ENCODE measurements at regions not wholly inside any gene's neighbourhood (a gene's known extent, or its start where the extent isn't known, plus 50 kb on each side); places are given as distances from the start of the nearest gene placed in this dataset.
"Not testable (repeated sequence)": the region's sequence is repeated elsewhere in the genome, so short reads cannot be mapped to it uniquely, and the experiment has no call there.

DNA sequence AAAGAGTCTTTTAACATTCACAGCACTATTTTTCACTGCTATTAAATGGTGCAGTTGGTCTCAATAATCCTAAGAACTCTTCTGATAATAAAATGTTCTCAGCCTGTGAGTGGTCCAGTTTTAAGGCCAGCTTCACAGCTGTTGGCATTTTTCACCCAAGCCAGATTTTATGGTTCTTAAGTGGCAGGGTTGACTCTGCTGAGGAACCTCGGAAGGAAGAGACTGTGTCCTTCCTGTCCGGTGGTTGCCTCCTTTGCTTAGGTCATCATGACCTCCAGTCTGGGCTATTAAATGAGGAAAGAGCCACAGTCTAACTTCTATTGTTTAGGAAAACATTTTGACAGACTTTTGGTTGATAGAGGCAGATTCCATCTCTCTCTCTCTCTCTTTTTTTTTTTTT lies 112.5 kb upstream of the SERBP1 start:
- Mint-ChIP-seq H3K27ac (no peak overlapping the region), H3K4me1 (no peaks in the 10 kb centered on the region), H3K4me3 (no peak overlapping the region), H3K36me3 (no peaks in the 10 kb centered on the region), H3K27me3 (no peaks in the 10 kb centered on the region), H3K9me3 (no peaks in the 10 kb centered on the region)
- DNase-seq: no peak

DNA sequence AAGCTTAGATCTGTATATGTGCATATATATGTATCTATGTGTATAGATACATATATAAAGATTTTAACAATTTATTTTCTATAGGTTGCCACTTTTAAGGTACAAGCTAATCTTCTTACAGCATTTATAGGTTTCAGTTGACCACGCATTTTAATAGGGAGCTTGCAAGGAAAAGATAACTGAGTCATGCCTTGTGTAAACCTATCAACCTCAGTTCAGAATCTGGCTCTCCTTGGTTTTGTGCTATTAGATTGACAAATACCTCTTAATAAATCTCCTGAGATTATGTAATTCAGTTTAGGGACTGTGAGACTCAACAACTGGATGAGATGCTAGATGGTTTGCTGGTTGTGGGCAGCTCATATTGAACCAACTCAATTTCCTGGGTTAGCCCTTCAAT lies 114.7 kb upstream of the SERBP1 start:
- DNase-seq: no peak
- no peak overlapping the region for H3K27ac Mint-ChIP-seq
- H3K4me1 Mint-ChIP-seq: no peaks in the 10 kb centered on the region
- H3K9me3 Mint-ChIP-seq: no peaks in the 10 kb centered on the region
- H3K4me3 Mint-ChIP-seq: no peak overlapping the region
- no peaks in the 10 kb centered on the region for H3K27me3 Mint-ChIP-seq
- H3K36me3 Mint-ChIP-seq: no peaks in the 10 kb centered on the region

DNA sequence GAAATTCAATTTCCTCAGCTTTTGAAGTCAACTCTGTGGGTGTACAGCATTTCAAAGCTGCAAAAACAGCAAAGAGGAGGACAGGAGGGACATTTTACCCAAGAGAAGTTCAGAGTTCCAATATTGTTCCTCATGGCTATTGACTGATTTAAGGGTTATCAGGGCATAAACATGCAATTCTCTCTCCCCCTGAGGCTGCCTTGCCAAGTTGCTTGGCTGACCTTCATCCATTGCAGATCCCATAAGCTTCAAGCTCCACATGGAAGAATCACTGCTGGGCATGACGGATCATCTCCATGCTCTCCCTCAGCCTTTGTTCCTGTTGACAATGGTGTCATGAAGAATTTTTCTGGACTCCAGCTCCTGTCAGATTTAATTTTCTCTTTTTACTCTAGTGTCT lies 115.2 kb upstream of the SERBP1 start:
- Mint-ChIP-seq H3K36me3 (no peaks in the 10 kb centered on the region), H3K4me3 (no peak overlapping the region), H3K9me3 (no peaks in the 10 kb centered on the region), H3K27me3 (no peaks in the 10 kb centered on the region), H3K27ac (no peak overlapping the region), H3K4me1 (no peaks in the 10 kb centered on the region)
- no peak for DNase-seq

DNA sequence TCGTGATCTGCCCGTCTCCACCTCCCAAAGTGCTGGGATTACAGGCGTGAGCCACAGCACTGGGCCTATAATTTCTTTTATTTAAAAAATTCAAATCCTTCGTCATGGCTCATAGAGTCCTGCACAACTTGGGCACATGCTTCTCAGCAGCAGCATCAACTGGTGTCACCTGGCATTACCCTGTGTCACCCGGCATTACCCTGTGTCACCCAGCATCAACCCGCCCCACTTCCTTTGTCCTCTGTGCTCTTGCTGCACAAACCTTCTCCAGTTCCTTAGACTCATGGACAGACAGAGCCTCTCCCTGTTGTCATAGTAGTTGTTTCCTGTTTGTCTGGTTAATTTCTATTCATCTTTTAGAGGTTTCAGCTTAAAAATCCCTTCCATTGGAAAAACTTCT lies 121.2 kb upstream of the SERBP1 start:
- Mint-ChIP-seq H3K36me3 (no peaks in the 10 kb centered on the region), H3K4me3 (no peak overlapping the region), H3K9me3 (no peaks in the 10 kb centered on the region), H3K27me3 (peaks cover 3% of the 10 kb centered on the region), H3K4me1 (no peaks in the 10 kb centered on the region), H3K27ac (no peak overlapping the region)
- no peak for DNase-seq

DNA sequence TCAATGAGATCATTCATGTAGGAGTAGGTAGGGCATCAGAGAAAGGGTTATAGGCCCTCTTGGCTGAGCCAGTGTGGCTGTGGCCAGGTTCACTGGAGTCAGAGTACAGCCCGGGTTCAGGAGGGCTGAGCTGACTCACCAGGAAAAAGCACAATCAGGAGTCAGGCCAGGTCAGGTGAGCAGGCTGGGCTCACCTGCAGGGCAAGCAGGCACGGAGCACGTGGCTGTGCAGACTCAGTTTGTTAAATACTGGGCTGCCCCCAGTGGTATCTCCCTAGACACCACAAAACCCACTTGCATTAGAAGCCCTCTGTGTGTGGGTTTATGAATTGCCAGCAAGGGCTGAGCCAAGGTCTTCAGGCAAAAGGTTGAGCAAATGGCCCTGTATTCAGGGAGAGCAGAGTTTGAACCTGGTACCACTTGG lies 122.1 kb upstream of the SERBP1 start:
- Mint-ChIP-seq H3K4me3 (no peak overlapping the region), H3K27me3 (peaks cover 13% of the 10 kb centered on the region), H3K36me3 (no peaks in the 10 kb centered on the region)

DNA sequence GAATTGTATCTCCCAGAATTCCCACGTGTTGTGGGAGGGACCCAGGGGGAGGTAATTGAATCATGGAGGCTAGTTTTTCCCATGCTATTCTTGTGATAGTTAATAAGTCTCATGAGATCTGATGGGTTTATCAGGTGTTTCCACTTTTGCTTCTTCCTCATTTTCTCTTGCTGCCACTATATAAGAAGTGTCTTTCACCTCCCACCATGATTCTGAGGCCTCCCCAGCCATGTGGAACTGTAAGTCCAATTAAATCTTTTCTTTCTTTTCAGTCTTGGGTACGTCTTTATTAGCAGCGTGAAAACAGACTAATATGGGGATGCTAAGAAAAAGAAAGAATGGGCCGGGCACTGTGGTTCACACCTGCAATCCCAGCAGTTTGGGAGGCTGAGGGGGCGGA lies 124.0 kb upstream of the SERBP1 start:
- H3K4me1 Mint-ChIP-seq, H3K4me3 Mint-ChIP-seq, DNase-seq, H3K9me3 Mint-ChIP-seq, H3K27ac Mint-ChIP-seq, H3K36me3 Mint-ChIP-seq: not testable (repeated sequence)
- peaks cover 24% of the 10 kb centered on the region for H3K27me3 Mint-ChIP-seq

More for the DNA sequence above, 122.1 kb upstream of the SERBP1 start:
- Mint-ChIP-seq H3K4me1 (no peaks in the 10 kb centered on the region), H3K27ac (no peak overlapping the region), H3K9me3 (no peaks in the 10 kb centered on the region)
- no peak for DNase-seq

DNA sequence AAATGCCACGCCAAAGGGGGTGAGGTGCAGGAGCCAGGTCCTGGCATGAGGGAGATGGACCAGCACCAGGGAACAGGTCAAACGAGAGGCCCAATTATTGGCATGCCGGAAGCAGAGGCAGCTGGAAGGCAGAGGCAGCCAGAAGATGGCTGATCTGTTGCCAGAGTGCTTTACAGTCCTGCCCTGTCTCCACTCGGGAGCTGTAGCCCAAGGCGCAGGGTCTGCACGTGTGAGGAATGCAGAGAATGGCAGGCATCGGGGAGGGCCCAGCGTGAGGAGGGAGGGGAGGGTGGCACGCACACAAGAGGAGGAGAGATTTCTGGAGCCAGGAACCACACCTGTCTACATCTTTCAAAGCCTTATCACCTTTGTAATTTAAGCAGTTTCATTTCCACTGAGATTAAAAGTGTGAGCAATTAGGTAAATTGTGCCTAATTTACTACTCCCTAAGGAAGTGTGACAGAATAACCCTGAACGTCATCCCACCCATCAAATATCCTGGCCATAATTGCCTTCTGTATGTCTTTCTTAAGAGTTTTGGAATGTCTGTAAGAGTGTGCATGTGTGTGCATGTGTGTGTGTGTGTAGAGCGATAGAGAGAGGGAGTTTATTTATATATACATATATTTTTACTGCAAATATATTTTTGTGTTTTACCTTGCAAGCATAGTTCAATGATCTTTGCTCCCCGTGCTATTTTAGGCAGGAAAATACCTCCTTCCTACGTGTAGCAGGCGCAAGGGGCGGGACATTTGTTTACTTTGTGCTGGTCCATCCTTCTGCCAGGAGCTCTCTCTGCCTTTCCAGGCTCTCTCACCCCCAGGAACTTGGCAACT lies 125.5 kb upstream of the SERBP1 start:
- no peak overlapping the region for H3K4me3 Mint-ChIP-seq
- no peaks in the 10 kb centered on the region for H3K4me1 Mint-ChIP-seq

DNA sequence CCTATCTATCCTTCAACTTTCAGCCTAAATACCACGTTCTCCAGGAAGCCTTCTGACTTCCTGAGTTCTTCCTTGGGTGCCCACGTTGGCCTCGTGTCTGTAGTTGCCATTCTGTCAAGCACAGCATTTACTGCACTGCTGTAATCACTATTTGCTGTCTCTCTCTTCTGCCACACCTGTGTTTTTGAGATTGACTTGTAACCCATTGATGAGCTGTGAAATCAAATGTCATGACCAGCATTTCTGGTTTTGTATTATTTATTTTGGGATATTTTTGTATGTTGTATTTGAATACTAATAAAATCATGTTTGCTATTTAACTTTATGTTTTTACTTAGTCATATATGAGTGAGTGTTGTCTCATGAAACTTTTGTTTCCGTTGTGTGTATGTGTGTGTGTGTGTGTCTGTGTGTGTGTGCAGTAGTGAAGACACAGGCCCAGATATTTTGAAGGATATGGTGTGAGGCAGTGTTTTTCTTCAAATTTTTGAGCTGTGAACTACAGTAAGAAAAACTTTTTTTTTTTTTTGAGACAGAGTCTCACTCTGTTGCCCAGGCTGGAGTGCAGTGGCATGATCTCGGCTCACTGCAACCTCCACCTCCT lies 126.2 kb upstream of the SERBP1 start:
- peak overlapping the region; percentile 11 for H3K27ac Mint-ChIP-seq
- H3K27me3 Mint-ChIP-seq: peaks cover 24% of the 10 kb centered on the region
- no peak overlapping the region for H3K4me3 Mint-ChIP-seq
- no peaks in the 10 kb centered on the region for H3K36me3 Mint-ChIP-seq
- no peak for DNase-seq
- no peaks in the 10 kb centered on the region for H3K9me3 Mint-ChIP-seq
- no peaks in the 10 kb centered on the region for H3K4me1 Mint-ChIP-seq

More for the DNA sequence above, 125.5 kb upstream of the SERBP1 start:
- DNase-seq: no peak
- H3K27me3 Mint-ChIP-seq: peaks cover 24% of the 10 kb centered on the region
- no peak overlapping the region for H3K27ac Mint-ChIP-seq
- H3K9me3 Mint-ChIP-seq: no peaks in the 10 kb centered on the region
- H3K36me3 Mint-ChIP-seq: no peaks in the 10 kb centered on the region

DNA sequence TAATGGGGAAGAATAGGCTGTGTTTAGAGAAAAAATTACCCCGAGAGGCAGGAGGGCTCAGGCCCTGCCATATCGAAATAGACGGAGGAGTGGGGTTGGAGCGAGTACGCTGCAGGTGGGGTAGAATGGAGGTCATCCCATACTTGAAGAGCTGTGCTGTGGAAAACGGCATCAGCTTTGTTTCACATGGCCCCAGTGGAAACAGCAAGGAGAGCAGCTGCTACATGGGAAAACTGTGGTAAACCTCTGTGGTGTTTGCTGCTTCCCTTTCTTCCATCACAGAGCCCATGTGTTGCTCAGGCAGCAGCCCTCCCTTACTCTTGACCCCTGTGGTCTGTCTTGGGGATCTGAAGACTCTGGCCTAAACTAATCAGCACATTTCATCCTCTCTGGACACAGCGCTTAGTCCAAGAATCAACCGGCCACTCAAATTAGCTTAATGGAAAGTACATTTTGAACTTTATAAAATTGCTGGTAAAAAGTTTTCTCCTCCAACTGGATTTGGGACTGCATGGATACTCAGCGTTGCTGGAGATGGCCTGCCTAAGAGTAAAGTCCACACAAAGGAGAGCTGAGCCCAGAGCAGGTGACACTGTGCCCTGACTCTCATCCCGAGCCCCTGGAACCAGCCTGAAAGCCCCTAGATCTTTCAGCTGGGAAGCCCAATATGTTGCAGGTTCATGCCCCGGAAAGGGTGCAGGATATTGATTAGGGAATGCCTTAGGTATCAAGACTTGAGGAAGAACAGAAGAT lies 127.1 kb upstream of the GADD45A start:
- no peaks in the 10 kb centered on the region for H3K36me3 Mint-ChIP-seq
- H3K27ac Mint-ChIP-seq: no peak overlapping the region
- no peak overlapping the region for H3K4me3 Mint-ChIP-seq
- DNase-seq: no peak
- peaks cover 4% of the 10 kb centered on the region for H3K4me1 Mint-ChIP-seq
- no peaks in the 10 kb centered on the region for H3K9me3 Mint-ChIP-seq
- H3K27me3 Mint-ChIP-seq: peaks cover 24% of the 10 kb centered on the region

DNA sequence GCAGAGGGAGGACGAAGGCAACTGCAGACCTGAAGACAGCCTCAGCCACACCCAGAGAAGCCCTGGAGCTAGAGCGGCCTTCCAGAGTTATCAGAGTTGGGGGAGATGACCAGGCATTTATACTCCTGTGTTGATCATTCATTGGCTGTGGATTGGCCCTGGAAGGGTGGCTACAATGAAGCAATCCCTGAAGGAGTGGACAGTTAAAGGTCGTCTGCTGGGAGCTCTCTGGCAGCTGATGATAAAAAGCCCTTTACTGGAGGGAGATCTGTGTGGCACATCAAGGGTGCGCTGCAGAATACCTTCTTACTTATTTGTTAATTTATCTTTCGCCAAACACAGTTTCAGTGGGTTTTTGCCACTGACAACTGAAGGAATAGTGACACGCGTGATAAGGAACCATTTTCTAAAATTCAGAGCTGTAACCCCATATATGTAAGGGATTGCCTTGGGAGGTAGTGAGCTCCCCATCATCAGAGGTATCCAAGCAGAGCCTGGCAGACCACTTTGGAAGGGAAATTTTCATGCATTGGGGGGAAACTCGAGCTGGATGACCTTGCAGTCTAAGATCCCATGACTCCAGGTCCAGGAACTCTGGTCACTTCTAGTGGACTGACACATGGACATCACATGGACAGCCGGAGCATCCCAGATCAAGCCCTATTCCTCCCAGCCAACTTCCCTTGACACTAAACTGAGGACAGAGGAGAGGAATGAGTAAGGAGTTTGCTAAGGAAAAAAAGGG lies 126.4 kb upstream of the GADD45A start:
- H3K4me1 Mint-ChIP-seq: peaks cover 4% of the 10 kb centered on the region
- H3K27ac Mint-ChIP-seq: no peak overlapping the region
- no peaks in the 10 kb centered on the region for H3K9me3 Mint-ChIP-seq
- H3K4me3 Mint-ChIP-seq: no peak overlapping the region
- no peaks in the 10 kb centered on the region for H3K36me3 Mint-ChIP-seq
- no peak for DNase-seq
- H3K27me3 Mint-ChIP-seq: peaks cover 24% of the 10 kb centered on the region

DNA sequence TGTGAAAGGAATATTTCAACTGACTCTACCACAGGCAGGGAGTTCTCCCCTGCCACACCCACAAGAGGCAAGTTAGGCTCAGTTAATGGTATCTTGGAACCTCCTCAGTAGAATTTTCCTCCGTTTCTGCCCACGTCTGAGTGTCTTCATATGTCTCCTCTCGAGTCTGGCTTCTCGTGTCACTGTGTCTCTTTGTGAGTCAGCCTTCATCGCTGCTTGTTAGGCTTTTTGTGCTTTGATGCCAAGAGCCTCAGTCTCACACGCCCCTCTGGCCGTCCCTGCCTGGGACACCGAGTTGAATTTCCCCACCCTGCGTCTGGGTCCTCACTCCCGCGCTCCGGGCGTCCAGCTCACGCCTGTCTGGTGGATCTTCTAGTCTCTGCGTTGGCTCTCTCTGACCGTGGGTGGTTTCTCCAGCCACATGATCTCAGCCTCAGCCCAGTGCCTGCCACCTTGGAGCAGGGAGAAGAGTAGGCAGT lies 125.7 kb upstream of the GADD45A start:
- no peaks in the 10 kb centered on the region for H3K9me3 Mint-ChIP-seq
- peaks cover 24% of the 10 kb centered on the region for H3K27me3 Mint-ChIP-seq
- H3K36me3 Mint-ChIP-seq: no peaks in the 10 kb centered on the region
- no peak overlapping the region for H3K4me3 Mint-ChIP-seq
- peaks cover 7% of the 10 kb centered on the region for H3K4me1 Mint-ChIP-seq
- DNase-seq: no peak
- no peak overlapping the region for H3K27ac Mint-ChIP-seq

DNA sequence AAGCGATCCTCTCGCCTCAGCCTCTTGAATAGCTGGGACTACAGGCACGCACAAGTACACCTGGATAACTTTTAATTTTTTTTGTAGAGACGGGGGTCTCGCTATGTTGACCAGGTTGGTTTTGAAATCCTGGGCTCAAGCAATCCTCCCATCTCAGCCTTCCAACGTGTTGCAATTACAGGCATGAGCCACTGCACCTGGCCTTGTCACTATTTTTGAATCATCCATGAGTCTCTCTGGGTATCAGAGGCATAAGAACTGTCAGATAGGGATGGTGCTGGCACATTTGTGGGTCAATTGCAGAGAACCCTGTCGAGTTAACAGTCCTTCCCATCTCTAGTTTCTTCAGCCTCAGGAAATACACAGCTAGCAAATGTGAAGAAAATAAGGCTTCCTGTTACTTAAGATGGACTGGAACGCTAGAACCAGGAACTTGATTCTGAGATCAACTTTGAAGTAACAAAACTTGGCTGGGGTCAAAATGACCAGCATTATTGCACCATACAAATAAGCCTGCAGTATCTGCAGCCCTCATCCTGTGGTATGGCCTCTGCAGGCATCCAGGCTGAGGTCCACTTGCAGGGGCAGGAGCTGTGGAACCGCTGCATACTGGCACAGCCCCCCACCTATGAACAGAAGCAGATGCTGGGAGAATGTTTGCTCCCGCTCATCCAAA lies 124.3 kb upstream of the GADD45A start:
- Mint-ChIP-seq H3K4me3 (no peak overlapping the region), H3K27ac (no peak overlapping the region), H3K36me3 (no peaks in the 10 kb centered on the region), H3K9me3 (no peaks in the 10 kb centered on the region), H3K4me1 (peaks cover 7% of the 10 kb centered on the region), H3K27me3 (peaks cover 24% of the 10 kb centered on the region)
- no peak for DNase-seq

DNA sequence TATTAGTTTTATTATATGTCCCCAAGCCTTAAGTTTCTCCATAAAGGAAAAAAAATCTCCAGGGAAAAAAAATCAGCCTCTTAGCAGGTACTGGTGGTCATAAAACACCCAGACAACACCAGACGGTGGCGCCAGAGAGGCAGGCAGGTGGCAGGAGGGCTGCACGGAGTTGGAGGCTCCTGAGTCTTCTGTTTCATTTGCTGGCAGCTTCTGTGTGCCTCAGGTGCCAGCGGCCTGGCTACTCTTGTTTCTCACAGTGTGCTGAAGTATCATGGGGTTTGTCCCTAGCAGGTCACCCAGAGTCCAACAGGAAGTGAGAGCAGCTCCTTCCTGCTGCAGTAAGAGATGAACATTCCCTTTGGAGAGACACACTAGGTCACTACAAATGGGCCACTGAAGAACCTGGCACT lies 123.3 kb upstream of the GADD45A start:
- no peak overlapping the region for H3K4me3 Mint-ChIP-seq
- no peak overlapping the region for H3K27ac Mint-ChIP-seq
- H3K4me1 Mint-ChIP-seq: peaks cover 7% of the 10 kb centered on the region
- H3K9me3 Mint-ChIP-seq: no peaks in the 10 kb centered on the region
- peaks cover 18% of the 10 kb centered on the region for H3K27me3 Mint-ChIP-seq
- no peaks in the 10 kb centered on the region for H3K36me3 Mint-ChIP-seq
- DNase-seq: peak; percentile 82

DNA sequence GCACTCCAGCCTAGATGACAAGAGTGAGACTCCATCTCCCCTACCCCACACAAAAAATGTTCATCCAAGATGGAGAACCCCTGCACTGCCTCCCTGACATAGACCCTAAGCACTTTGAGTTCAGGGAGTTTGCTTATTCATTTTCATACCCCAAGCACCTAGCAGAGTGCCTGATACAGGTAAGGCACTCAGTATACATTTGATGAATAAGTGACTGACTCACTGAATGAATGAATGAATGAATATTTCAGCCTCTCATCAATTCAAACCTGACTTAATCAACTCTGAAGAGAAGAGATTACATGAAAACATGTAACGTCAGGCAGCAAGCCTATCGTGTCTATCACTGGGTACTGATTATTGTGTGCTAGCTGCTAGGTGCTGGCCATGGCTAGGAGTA lies 121.3 kb upstream of the GADD45A start:
- peaks cover 2% of the 10 kb centered on the region for H3K27me3 Mint-ChIP-seq
- no peak overlapping the region for H3K4me3 Mint-ChIP-seq
- no peaks in the 10 kb centered on the region for H3K36me3 Mint-ChIP-seq
- H3K9me3 Mint-ChIP-seq: no peaks in the 10 kb centered on the region
- DNase-seq: no peak
- peaks cover 7% of the 10 kb centered on the region for H3K4me1 Mint-ChIP-seq
- no peak overlapping the region for H3K27ac Mint-ChIP-seq

Data from activated naive CD8-positive, alpha-beta T cell treated with anti-CD3 and anti-CD28 coated beads for 36 hours (primary cell).